GM12878 (cell line): ENCODE measurements at regions not wholly inside any gene's neighbourhood (a gene's known extent, or its start where the extent isn't known, plus 50 kb on each side); places are given as distances from the start of the nearest gene placed in this dataset.

ENCODE experiments used
- ATAC-seq: fragments of 200-7000 bp; cut with Tn5 transposase; 3 replicates; pipeline ENCODE4 v1.9.1; 2020; ENCODE audit warnings: mild to moderate bottlenecking, moderate library complexity
- BruUV-seq: library from RNA; stranded (reverse); fragments of 400-500 nt; replicated peaks from 2 replicates; lab custom pipeline; 2021; lab: Mats Ljungman, UMichigan
- CTCF ChIA-PET: fragments of 300-600 bp; sonication (Branson Sonifier 250); formaldehyde crosslinking; extraction: SDS; loops from one replicate; lab custom pipeline; 2021; ENCODE audit warnings: inconsistent platforms; lab: Yijun Ruan, JAX
- POLR2A ChIA-PET: fragments of 350-600 bp; formaldehyde crosslinking; extraction: SDS; loops from one replicate; lab custom pipeline; 2021; ENCODE audit warnings: inconsistent platforms; lab: Charles Lee
- RAD21 ChIA-PET: fragments of 300-600 bp; sonication (Branson Sonifier 250); formaldehyde crosslinking; loops from one replicate; lab custom pipeline; 2023; ENCODE audit warnings: antibody characterized with exemption; ENCODE audit not compliant: unreplicated experiment; lab: Charles Lee
- SMC1A ChIA-PET: fragments of 300-600 bp; sonication (Branson Sonifier 250); formaldehyde crosslinking; loops from one replicate; lab custom pipeline; 2023; ENCODE audit not compliant: unreplicated experiment, uncharacterized antibody; lab: Charles Lee
- DNase-seq: peaks from one replicate; pipeline ENCODE4 v3.0.0-alpha.2; 2011; ENCODE audit warnings: low read depth, low spot score
- FAIRE-seq: peaks from 3 replicates; lab custom pipeline; 2011; peaks lifted over from hg19 to GRCh38; lab: Jason Lieb, UNC
- H2AFZ ChIP-seq: 2 replicates; pipeline ENCODE4 v1.6.0; 2011; ENCODE audit warnings: low read depth, low read length, control low read depth; ENCODE audit not compliant: control insufficient read depth
- H3K27ac ChIP-seq: 2 replicates; pipeline ENCODE4 v1.5.1; 2011; ENCODE audit warnings: control low read depth; ENCODE audit not compliant: control insufficient read depth, insufficient read depth
- H3K27me3 ChIP-seq, 2 experiments: replicated peaks in 1 of 2; 2 replicates each; pipeline versions ENCODE4 v1.6.0 to v1.6.1; 2011; ENCODE audit warnings: low read length in 1 of 2; ENCODE audit not compliant: control insufficient read depth in 2 of 2, insufficient read depth in 2 of 2
- H3K36me3 ChIP-seq, 2 experiments: 2 replicates each; pipeline ENCODE4 v1.5.1; 2011; ENCODE audit warnings: low read length in 1 of 2; ENCODE audit not compliant: control insufficient read depth in 2 of 2, insufficient read depth in 2 of 2
- H3K4me1 ChIP-seq: 2 replicates; pipeline ENCODE4 v1.6.1; 2011; ENCODE audit warnings: mild to moderate bottlenecking, low read length, moderate library complexity, mixed read lengths; ENCODE audit not compliant: control insufficient read depth, insufficient read depth
- H3K4me2 ChIP-seq: 2 replicates; pipeline ENCODE4 v1.6.0; 2011; ENCODE audit warnings: control low read depth; ENCODE audit not compliant: control insufficient read depth, insufficient read depth
- H3K4me3 ChIP-seq: fragments of 200-600 bp; sonication (generic); 2 replicates; pipeline ENCODE4 v1.5.1; 2016
- H3K79me2 ChIP-seq: 2 replicates; pipeline ENCODE4 v1.6.0; 2011; ENCODE audit warnings: low read length; ENCODE audit not compliant: control insufficient read depth, insufficient read depth
- H3K9ac ChIP-seq: 2 replicates; pipeline ENCODE4 v1.8.0; 2011; ENCODE audit warnings: low read length, control low read depth, mixed read lengths; ENCODE audit not compliant: control insufficient read depth, insufficient read depth
- H3K9me3 ChIP-seq: replicated peaks from 3 replicates; pipeline ENCODE4 v1.5.1; 2011; ENCODE audit warnings: mild to moderate bottlenecking, low read length; ENCODE audit not compliant: control insufficient read depth, insufficient read depth
- H4K20me1 ChIP-seq: 2 replicates; pipeline ENCODE4 v1.6.0; 2011; ENCODE audit not compliant: control insufficient read depth, insufficient read depth
- IKZF1 ChIP-seq: fragments of 450-650 bp; conservative IDR thresholded peaks from 2 replicates; pipeline ENCODE4 v1.6.1; 2017; ENCODE audit warnings: antibody characterized with exemption, mild to moderate bottlenecking
- JUND ChIP-seq: IDR thresholded peaks from 2 replicates; pipeline ENCODE4 v1.6.1; 2012; ENCODE audit warnings: low read depth, mild to moderate bottlenecking, low read length, improper control_type of control experiment, moderate library complexity
- NR2C1 ChIP-seq: fragments of 450-650 bp; IDR thresholded peaks from 2 replicates; pipeline ENCODE4 v1.6.1; 2017; ENCODE audit warnings: antibody characterized with exemption, mild to moderate bottlenecking, moderate library complexity
- RELA ChIP-seq: fragments of 450-650 bp; IDR thresholded peaks from 2 replicates; pipeline ENCODE4 v1.8.0; 2014; ENCODE audit warnings: borderline replicate concordance; ENCODE audit not compliant: partially characterized antibody
- SMAD1 ChIP-seq: fragments of 450-650 bp; IDR thresholded peaks from 2 replicates; pipeline ENCODE4 v1.6.1; 2018; ENCODE audit warnings: mild to moderate bottlenecking, low read depth; ENCODE audit not compliant: partially characterized antibody
- SREBF1 ChIP-seq: IDR thresholded peaks from 2 replicates; pipeline ENCODE4 v1.6.1; 2012; ENCODE audit warnings: mild to moderate bottlenecking, low read length
- STAT3 ChIP-seq: IDR thresholded peaks from 2 replicates; pipeline ENCODE4 v1.6.1; 2011; ENCODE audit warnings: low read depth, low read length, improper control_type of control experiment
- SUPT20H ChIP-seq: IDR thresholded peaks from 2 replicates; pipeline ENCODE4 v1.6.1; 2011; ENCODE audit warnings: low read depth, mild to moderate bottlenecking, low read length, moderate library complexity, borderline replicate concordance; ENCODE audit not compliant: control insufficient read depth
- SUZ12 ChIP-seq: fragments of 200-600 bp; sonication (generic); IDR thresholded peaks from one replicate; pipeline ENCODE4 v1.6.1; 2018; ENCODE audit warnings: antibody characterized with exemption, mild to moderate bottlenecking; ENCODE audit not compliant: unreplicated experiment
- USF1 ChIP-seq: IDR thresholded peaks from 2 replicates; pipeline ENCODE4 v1.6.1; 2011; ENCODE audit warnings: borderline replicate concordance, low read depth, mild to moderate bottlenecking, moderate library complexity, mixed read lengths, low read length; ENCODE audit not compliant: insufficient read depth; ENCODE audit errors: extremely low read length
- YY1 ChIP-seq: IDR thresholded peaks from 2 replicates; pipeline ENCODE4 v1.6.1; 2011; ENCODE audit warnings: low read depth, mild to moderate bottlenecking, low read length
- WGBS: methylation state at CpG from one replicate; pipeline ENCODE4 v1.1.6; 2016; ENCODE audit warnings: low lambda C conversion rate; ENCODE audit not compliant: insufficient replicate concordance, insufficient coverage; ENCODE audit errors: missing lambda C conversion rate; 5-methylcytosine and 5-hydroxymethylcytosine counted together
- in situ Hi-C: fragments of 300-500 bp; cut with MboI; formaldehyde crosslinking; loops from 9 replicates; pipeline ENCODE4 v1.14.3; 2018; ENCODE audit warnings: mixed read lengths
- intact Hi-C: fragments of 100-400 bp; cut with micrococcal nuclease; formaldehyde crosslinking; loops from one replicate; pipeline ENCODE4 v1.14.2; 2022; ENCODE audit not compliant: unreplicated experiment

- POLR2A ChIA-PET, result interaction anchor here (0.6 to 1.2 kb wide), 5 partner anchors 10 to 293 kb away, joined by 3 read pairs; no protein-coding TSS in a partner anchor
- Histone ChIP-seq H3K27ac (no peak overlapping the region), H3K36me3 (no peaks in the 10 kb centered on the region), H3K4me1 (no peaks in the 10 kb centered on the region), H3K9me3 (no peaks in the 10 kb centered on the region), H3K9ac (no peak overlapping the region), H3K79me2 (no peaks in the 10 kb centered on the region), H3K4me2 (no peak overlapping the region), H4K20me1 (no peaks in the 10 kb centered on the region), H2AFZ (no peak overlapping the region), H3K4me3 (no peak overlapping the region), H3K27me3 (no peaks in the 10 kb centered on the region)
- SMC1A ChIA-PET, result interaction anchor here (0.6 to 2.1 kb wide), 8 partner anchors 8 to 90 kb away, joined by 3 to 8 read pairs (median 3); no protein-coding TSS in a partner anchor
- intact Hi-C loops (no loop called here), in situ Hi-C loops (no loop called here)
- RAD21 ChIA-PET, result interaction anchor here (0.6 to 1.2 kb wide), 5 partner anchors 31 to 108 kb away, joined by 3 to 5 read pairs (median 3); no protein-coding TSS in a partner anchor
- DNase-seq (no peak), FAIRE-seq (no peak), ATAC-seq (no peak)
- TF ChIP-seq NR2C1, result no peak
- TF ChIP-seq RELA, result no peak
- TF ChIP-seq STAT3, result no peak
- no peak for TF ChIP-seq SREBF1
- TF ChIP-seq SUZ12, result no peak
- no peak for TF ChIP-seq IKZF1
- TF ChIP-seq SUPT20H, result no peak
- TF ChIP-seq YY1, result no peak
- TF ChIP-seq USF1, result no peak
- TF ChIP-seq SMAD1, result no peak
- no peak for TF ChIP-seq JUND
- 100% methylated on average over 3 of the region's 3 CpGs for WGBS
- BruUV-seq, result no TSS peak
- CTCF ChIA-PET, result interaction anchor here (0.6 to 1.2 kb wide), 4 partner anchors 10 to 1071 kb away, joined by 3 to 4 read pairs (median 3); no protein-coding TSS in a partner anchor
Observed at GRCh38 chr2:144279165-144279564, 240.8 kb downstream of the ZEB2 start.
